ENCODE measurements at regions not wholly inside any gene's neighbourhood (a gene's known extent, or its start where the extent isn't known, plus 50 kb on each side); places are given as distances from the start of the nearest gene placed in this dataset.

DNA sequence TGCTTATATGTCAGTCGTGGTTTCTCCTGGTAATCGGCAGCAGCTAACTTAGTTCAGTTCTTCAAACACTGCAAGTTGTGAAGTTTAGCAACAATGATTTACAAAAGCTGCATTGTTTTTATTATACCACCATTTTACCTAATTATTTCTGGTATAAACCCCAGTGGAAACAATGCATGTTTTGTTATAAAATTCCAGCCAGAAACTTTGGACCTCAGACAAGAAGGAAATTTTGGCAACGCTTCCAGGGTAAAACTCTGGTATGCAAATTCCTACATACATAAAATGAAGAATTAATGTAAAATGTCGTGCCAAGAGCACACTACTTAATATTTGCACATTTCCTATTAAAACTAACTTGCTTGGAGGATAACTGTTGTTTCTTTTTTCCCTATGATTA, 277.4 kb upstream of the LYZL1 start:
- Mint-ChIP-seq H3K36me3 (ENCODE audit: low read depth) (no peaks in the 10 kb centered on the region), H3K27ac (peak overlapping the region in 1 of 3 experiments; percentile 77), H3K9me3 (peaks cover 3% of the 10 kb centered on the region), H3K4me1 (peaks cover 21% of the 10 kb centered on the region), H3K4me3 (no peak overlapping the region), H3K27me3 (ENCODE audit: low read depth) (peaks cover 9% of the 10 kb centered on the region)
- TF ChIP-seq, protein P1, sequence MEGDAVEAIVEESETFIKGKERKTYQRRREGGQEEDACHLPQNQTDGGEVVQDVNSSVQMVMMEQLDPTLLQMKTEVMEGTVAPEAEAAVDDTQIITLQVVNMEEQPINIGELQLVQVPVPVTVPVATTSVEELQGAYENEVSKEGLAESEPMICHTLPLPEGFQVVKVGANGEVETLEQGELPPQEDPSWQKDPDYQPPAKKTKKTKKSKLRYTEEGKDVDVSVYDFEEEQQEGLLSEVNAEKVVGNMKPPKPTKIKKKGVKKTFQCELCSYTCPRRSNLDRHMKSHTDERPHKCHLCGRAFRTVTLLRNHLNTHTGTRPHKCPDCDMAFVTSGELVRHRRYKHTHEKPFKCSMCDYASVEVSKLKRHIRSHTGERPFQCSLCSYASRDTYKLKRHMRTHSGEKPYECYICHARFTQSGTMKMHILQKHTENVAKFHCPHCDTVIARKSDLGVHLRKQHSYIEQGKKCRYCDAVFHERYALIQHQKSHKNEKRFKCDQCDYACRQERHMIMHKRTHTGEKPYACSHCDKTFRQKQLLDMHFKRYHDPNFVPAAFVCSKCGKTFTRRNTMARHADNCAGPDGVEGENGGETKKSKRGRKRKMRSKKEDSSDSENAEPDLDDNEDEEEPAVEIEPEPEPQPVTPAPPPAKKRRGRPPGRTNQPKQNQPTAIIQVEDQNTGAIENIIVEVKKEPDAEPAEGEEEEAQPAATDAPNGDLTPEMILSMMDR (IDR thresholded peaks at IDR 0.05; ENCODE audit: unreplicated experiment in 3 of 3): no peak

DNA sequence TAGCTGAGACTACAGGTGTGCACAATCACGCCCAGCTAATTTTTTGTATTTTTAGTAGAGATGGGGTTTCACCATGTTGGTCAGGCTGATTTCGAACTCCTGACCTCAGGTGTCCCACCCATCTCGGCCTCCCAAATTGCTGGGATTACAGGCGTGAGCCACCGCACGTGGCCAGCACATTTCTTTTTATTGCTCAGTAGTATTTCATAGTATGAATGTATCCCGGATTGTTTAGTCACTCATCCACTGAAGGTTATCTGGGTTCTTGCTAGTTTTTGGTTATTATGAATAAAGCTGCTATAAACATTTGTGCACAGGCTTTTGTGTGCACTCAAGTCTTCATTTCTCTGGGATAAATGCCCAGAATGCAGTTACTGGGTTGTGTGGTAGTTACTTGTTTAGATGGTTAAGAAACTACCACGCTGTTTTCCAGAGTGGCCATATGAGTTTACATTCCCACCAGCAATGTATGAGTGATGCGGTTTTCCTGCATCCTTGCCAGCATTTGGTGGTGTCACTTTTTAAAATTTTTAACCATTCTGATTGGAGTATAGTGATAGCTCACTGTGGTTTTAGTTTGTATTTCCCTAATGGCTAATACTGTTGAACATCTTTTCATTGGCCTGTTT, 275.8 kb upstream of the LYZL1 start:
- Mint-ChIP-seq H3K27ac (no peak overlapping the region), H3K36me3 (ENCODE audit: low read depth) (peaks cover 4% of the 10 kb centered on the region), H3K9me3 (peaks cover 10% of the 10 kb centered on the region), H3K4me3 (no peak overlapping the region), H3K4me1 (peaks cover 16% of the 10 kb centered on the region), H3K27me3 (ENCODE audit: low read depth) (peaks cover under 1% of the 10 kb centered on the region)
- TF ChIP-seq, protein P1 (IDR thresholded peaks at IDR 0.05; ENCODE audit: unreplicated experiment in 3 of 3): no peak

DNA sequence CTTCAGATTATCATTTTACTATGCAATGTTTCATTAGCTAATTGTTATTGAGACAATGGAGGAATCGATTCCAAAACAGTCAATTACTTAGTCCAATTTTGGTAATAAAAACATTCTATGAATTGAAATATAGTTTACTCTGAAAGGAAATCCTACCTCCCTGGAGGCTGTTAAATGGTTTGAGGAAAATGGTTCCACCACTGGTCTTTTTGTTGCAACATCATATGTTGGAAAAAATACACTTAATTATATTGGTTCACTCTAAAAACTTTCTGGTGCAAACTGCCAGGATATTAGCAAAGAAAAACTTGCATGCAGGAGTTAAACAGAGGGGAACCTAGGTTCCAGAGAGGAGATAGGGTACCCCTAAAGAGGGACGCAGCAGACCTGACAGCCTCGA, 267.3 kb upstream of the LYZL1 start:
- Mint-ChIP-seq H3K9me3 (peaks cover 10% of the 10 kb centered on the region), H3K27ac (no peak overlapping the region), H3K4me3 (no peak overlapping the region), H3K4me1 (peaks cover 15% of the 10 kb centered on the region), H3K27me3 (ENCODE audit: low read depth) (no peaks in the 10 kb centered on the region), H3K36me3 (ENCODE audit: low read depth) (peaks cover 4% of the 10 kb centered on the region)
- TF ChIP-seq, protein P1 (IDR thresholded peaks at IDR 0.05; ENCODE audit: unreplicated experiment in 3 of 3): no peak

DNA sequence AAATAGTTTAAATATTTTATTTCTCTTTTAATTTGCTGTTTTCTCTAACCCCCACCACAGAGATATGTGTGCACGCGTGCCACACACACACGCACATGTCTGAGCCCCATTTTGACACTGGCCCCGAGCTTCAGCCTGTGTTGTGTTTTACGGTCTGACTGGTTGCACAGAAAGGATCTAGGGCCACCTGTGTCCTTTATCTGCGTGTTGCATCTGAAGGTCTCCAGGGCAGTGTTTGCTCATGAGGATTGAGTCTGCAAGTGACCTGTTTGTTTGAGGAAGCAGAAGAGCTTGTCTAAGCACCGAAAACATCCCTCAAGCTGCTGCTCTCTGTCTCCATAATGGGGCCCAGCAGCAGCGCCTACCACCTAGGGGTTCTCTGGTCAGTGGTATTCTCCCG, 266.4 kb upstream of the LYZL1 start:
- Mint-ChIP-seq H3K9me3 (peaks cover 4% of the 10 kb centered on the region), H3K27ac (peak overlapping the region in 1 of 3 experiments; percentile 24), H3K36me3 (ENCODE audit: low read depth) (no peaks in the 10 kb centered on the region), H3K4me3 (no peak overlapping the region), H3K4me1 (peaks cover 21% of the 10 kb centered on the region), H3K27me3 (ENCODE audit: low read depth) (no peaks in the 10 kb centered on the region)
- TF ChIP-seq, protein P1 (IDR thresholded peaks at IDR 0.05; ENCODE audit: unreplicated experiment in 3 of 3): no peak

DNA sequence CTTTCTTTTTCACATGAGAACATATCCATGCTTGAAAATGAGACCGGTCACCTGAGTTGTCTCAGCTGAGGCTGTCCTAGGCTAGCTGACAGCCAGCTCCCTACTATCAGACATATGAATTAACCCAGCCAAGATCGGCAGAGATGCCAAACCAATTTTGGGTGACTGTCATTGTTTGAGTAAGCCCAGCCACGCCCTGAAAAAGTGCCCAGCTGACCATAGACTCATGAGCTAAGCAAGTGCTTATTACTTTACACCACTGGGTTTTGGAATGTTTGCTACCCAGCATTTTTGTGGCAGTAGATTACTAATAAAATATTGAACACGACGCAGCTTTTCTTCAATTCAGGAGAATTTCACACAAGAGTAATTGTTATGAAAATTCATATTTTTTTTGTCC, 265.2 kb upstream of the LYZL1 start:
- Mint-ChIP-seq H3K4me3 (no peak overlapping the region), H3K4me1 (peaks cover 22% of the 10 kb centered on the region), H3K27ac (peak overlapping the region in 1 of 3 experiments; percentile 53), H3K9me3 (no peaks in the 10 kb centered on the region), H3K27me3 (ENCODE audit: low read depth) (no peaks in the 10 kb centered on the region), H3K36me3 (ENCODE audit: low read depth) (no peaks in the 10 kb centered on the region)
- TF ChIP-seq, protein P1 (IDR thresholded peaks at IDR 0.05; ENCODE audit: unreplicated experiment in 3 of 3): no peak

Data from nephron (organoid).